Esophagus muscularis mucosa (tissue), 4 donors: ENCODE measurements at regions not wholly inside any gene's neighbourhood (a gene's known extent, or its start where the extent isn't known, plus 50 kb on each side); places are given as distances from the start of the nearest gene placed in this dataset.
"Not testable (repeated sequence)": the region's sequence is repeated elsewhere in the genome, so short reads cannot be mapped to it uniquely, and the experiment has no call there.

ENCODE experiments used
- DNase-seq: peaks from one replicate; pipeline ENCODE4 v3.0.0-alpha.2; 2017; ENCODE audit errors: extremely low spot score
- H3K27ac ChIP-seq, 4 donors: fragments of 200-600 bp; sonication (generic); replicated peaks in 1 of 4; 1 replicate in 3 of 4; 2 replicates in 1 of 4; pipeline ENCODE4 v1.5.1; 2016 to 2019; ENCODE audit warnings: mild to moderate bottlenecking in 1 of 4
- H3K27me3 ChIP-seq, 4 donors: fragments of 200-600 bp; sonication (generic); one replicate each; pipeline versions ENCODE4 v1.5.1 to v1.6.0; 2016 to 2019
- H3K36me3 ChIP-seq, 4 donors: fragments of 200-600 bp; sonication (generic); one replicate each; pipeline ENCODE4 v1.5.1; 2016 to 2019
- H3K4me1 ChIP-seq, 4 donors: fragments of 200-600 bp; sonication (generic); one replicate each; pipeline ENCODE4 v1.5.1; 2016 to 2019
- H3K4me3 ChIP-seq, 4 donors: fragments of 200-600 bp; sonication (generic); 1 replicate in 2 of 4; 2 replicates in 2 of 4; pipeline ENCODE4 v1.5.1; 2016 to 2019; ENCODE audit warnings: mild to moderate bottlenecking in 4 of 4, moderate library complexity in 1 of 4
- H3K9me3 ChIP-seq, 4 donors: fragments of 200-600 bp; sonication (generic); 1 replicate in 3 of 4; 2 replicates in 1 of 4; pipeline ENCODE4 v1.5.1; 2016 to 2019
- EP300 ChIP-seq: sonication (generic); formaldehyde crosslinking; IDR thresholded peaks from one replicate; pipeline ENCODE4 v1.6.1; 2017; ENCODE audit warnings: antibody characterized with exemption
- POLR2A ChIP-seq: fragments of 450-650 bp; IDR thresholded peaks from one replicate; pipeline ENCODE4 v1.6.1; 2017; ENCODE audit warnings: antibody characterized with exemption, moderate library complexity, mild to moderate bottlenecking, low read depth
- POLR2AphosphoS5 ChIP-seq, 2 donors: sonication (generic); formaldehyde crosslinking; IDR thresholded peaks; one replicate each; pipeline ENCODE4 v1.6.1; 2017; ENCODE audit warnings: antibody characterized with exemption in 2 of 2
- WGBS: methylation state at CpG from one replicate; pipeline ENCODE4 v1.1.5; 2018; 5-methylcytosine and 5-hydroxymethylcytosine counted together
- intact Hi-C: fragments of 100-400 bp; cut with DNase I; formaldehyde crosslinking; loops from one replicate; pipeline ENCODE4 v1.15.1; 2023
- TF ChIP-seq, protein P1 (sequence below), 3 experiments: fragments of 200-600 bp in 2 of 3; fragments of 450-650 bp in 1 of 3; sonication (generic) in 2 of 3; IDR thresholded peaks; one replicate each; pipeline ENCODE4 v1.5.1; 2017 to 2019; ENCODE audit warnings: antibody characterized with exemption in 3 of 3, mild to moderate bottlenecking in 2 of 3, moderate library complexity in 1 of 3

DNA sequence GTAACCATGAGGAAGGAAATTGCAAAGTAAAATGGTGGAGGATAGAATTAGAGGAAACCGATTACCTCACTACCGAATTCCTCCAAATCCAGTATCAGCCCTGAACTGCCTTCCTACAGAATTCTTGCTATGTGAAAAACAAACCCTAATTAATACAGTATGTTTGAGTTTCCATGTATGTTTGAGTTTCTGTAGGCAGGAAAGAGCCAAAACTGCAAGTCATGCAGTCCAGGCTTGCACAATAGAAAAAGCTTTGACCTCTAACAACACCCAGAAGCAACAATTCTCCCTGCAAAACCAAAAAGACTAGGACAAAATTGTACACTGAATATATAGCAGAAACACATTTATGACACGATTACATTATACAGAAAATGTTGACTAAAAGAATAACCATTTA lies 614.8 kb downstream of the DIPK2A start:
- 94% methylated on average over 3 of the region's 3 CpGs for WGBS
- no peak for DNase-seq
- H3K27me3 ChIP-seq, result no peaks in the 10 kb centered on the region
- TF ChIP-seq EP300, result no peak
- no peak for TF ChIP-seq POLR2A
- TF ChIP-seq POLR2AphosphoS5 (IDR thresholded peaks at IDR 0.05), result no peak
- TF ChIP-seq, protein P1, sequence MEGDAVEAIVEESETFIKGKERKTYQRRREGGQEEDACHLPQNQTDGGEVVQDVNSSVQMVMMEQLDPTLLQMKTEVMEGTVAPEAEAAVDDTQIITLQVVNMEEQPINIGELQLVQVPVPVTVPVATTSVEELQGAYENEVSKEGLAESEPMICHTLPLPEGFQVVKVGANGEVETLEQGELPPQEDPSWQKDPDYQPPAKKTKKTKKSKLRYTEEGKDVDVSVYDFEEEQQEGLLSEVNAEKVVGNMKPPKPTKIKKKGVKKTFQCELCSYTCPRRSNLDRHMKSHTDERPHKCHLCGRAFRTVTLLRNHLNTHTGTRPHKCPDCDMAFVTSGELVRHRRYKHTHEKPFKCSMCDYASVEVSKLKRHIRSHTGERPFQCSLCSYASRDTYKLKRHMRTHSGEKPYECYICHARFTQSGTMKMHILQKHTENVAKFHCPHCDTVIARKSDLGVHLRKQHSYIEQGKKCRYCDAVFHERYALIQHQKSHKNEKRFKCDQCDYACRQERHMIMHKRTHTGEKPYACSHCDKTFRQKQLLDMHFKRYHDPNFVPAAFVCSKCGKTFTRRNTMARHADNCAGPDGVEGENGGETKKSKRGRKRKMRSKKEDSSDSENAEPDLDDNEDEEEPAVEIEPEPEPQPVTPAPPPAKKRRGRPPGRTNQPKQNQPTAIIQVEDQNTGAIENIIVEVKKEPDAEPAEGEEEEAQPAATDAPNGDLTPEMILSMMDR (IDR thresholded peaks at IDR 0.05), result no peak
- no peak overlapping the region for H3K27ac ChIP-seq
- intact Hi-C loops, result no loop called here
- no peak overlapping the region for H3K4me3 ChIP-seq
- H3K4me1 ChIP-seq, result no peaks in the 10 kb centered on the region
- H3K36me3 ChIP-seq, result no peaks in the 10 kb centered on the region
- peaks cover 0 to 6% (median 0%) of the 10 kb centered on the region in 4 donors for H3K9me3 ChIP-seq

DNA sequence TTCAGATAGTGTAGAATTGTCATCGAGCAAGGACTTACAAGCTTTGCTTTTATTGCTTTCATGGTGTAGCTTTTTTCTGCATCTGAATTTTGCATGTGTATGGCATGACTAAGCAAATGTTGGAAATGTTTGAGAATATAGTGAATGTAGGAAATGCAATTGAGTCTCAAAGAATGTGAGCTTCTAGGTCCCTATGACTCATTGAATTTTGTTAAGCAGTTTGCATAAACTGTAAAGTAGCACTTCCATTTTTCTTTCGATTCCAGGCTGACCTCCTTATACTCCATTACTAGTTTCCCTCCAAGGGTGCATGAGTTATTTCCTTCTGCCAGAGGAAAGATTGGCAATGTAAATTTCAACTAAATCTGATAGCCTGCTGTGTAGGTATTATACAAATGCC lies 619.2 kb downstream of the DIPK2A start:
- TF ChIP-seq EP300 (no peak), POLR2AphosphoS5 (IDR thresholded peaks at IDR 0.05) (no peak), POLR2A (no peak)
- TF ChIP-seq, protein P1 (IDR thresholded peaks at IDR 0.05), result no peak
- WGBS, result 76% methylated on average over 2 of the region's 2 CpGs
- no peak overlapping the region for H3K27ac ChIP-seq
- intact Hi-C loops, result no loop called here
- H3K27me3 ChIP-seq, result no peaks in the 10 kb centered on the region
- no peaks in the 10 kb centered on the region for H3K4me1 ChIP-seq
- H3K4me3 ChIP-seq, result no peak overlapping the region
- no peaks in the 10 kb centered on the region for H3K9me3 ChIP-seq
- H3K36me3 ChIP-seq, result no peaks in the 10 kb centered on the region
- DNase-seq, result no peak

DNA sequence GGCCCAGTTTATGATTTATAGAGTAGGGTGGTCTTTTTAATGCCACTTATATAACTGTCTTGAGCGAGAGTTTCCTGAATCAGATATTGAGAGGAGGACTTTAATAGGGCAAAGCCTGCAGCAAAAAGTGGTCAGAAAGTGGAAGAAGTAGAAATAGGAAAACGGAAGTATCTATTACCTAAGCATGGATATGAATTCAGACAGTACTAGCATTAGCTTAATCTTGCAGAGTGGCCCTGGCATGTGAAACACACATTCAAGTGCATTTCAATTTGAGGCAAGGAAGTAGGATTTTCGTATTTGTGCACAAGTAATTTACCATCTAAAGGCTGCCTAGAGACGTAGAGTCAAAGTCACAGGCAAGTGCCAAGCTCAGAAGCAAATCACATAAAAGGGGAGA lies 622.3 kb downstream of the DIPK2A start:
- WGBS, result 82% methylated on average over 4 of the region's 4 CpGs
- no peaks in the 10 kb centered on the region for H3K9me3 ChIP-seq
- no peak for DNase-seq
- no peaks in the 10 kb centered on the region for H3K36me3 ChIP-seq
- H3K27me3 ChIP-seq, result no peaks in the 10 kb centered on the region
- H3K27ac ChIP-seq, result no peak overlapping the region
- no peaks in the 10 kb centered on the region for H3K4me1 ChIP-seq
- no peak overlapping the region for H3K4me3 ChIP-seq
- intact Hi-C loops, result no loop called here
- TF ChIP-seq, protein P1 (IDR thresholded peaks at IDR 0.05), result no peak
- no peak for TF ChIP-seq EP300
- TF ChIP-seq POLR2A, result no peak
- no peak for TF ChIP-seq POLR2AphosphoS5 (IDR thresholded peaks at IDR 0.05)

DNA sequence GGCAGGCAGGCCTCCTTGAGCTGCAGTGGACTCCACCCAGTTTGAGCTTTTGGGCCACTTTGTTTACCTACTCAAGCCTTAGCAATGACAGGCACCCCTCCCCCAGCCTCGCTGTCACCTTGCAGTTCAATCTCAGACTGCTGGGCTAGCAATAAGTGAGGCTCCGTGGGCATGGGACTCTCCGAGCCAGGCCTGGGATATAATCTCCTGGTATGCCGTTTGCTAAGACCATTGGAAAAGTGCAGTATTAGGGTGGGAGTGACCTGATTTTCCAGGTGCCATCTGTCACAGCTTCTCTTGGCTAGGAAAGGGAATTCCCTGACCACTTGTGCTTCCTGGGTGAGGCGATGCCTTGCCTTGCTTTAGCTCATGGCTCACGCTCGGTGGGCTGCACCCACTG lies 648.6 kb downstream of the DIPK2A start:
- H3K27ac ChIP-seq, H3K27me3 ChIP-seq, H3K4me1 ChIP-seq, intact Hi-C loops, DNase-seq, H3K9me3 ChIP-seq, H3K4me3 ChIP-seq, H3K36me3 ChIP-seq: not testable (repeated sequence)
- 93% methylated on average over 6 of the region's 7 CpGs for WGBS

DNA sequence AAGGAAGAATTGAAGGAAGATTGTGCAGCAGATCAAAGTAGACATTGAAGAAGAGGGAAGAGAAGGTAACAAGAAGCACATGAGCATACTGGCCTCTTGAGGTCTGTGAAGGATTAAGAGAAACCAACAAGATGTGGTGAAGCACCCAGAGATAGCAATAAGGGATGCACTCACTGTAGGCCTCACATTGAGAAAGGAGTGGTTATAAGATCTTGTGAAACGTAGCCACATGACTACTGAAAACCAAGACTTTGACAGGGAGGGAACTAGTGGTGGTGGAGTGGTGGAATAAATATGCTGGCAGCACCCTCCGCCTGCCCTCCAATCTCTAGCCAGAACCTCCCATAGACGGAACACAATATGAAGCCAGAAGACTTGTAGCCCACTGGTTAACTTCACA lies 651.2 kb downstream of the DIPK2A start:
- TF ChIP-seq POLR2A, result no peak
- no peak for TF ChIP-seq EP300
- TF ChIP-seq, protein P1 (IDR thresholded peaks at IDR 0.05), result no peak
- TF ChIP-seq POLR2AphosphoS5 (IDR thresholded peaks at IDR 0.05), result no peak

More for the DNA sequence above, 651.2 kb downstream of the DIPK2A start:
- DNase-seq, result no peak
- Histone ChIP-seq H3K4me1 (no peaks in the 10 kb centered on the region), H3K36me3 (no peaks in the 10 kb centered on the region), H3K27ac (no peak overlapping the region), H3K9me3 (peaks cover 0 to 1% (median 0%) of the 10 kb centered on the region in 4 donors), H3K27me3 (no peaks in the 10 kb centered on the region), H3K4me3 (no peak overlapping the region)
- intact Hi-C loops, result no loop called here
- WGBS, result 81% methylated on average over 3 of the region's 3 CpGs
